ENCODE measurements at regions not wholly inside any gene's neighbourhood (a gene's known extent, or its start where the extent isn't known, plus 50 kb on each side); places are given as distances from the start of the nearest gene placed in this dataset.

- Mint-ChIP-seq H3K4me1 (no peaks in the 10 kb centered on the region), H3K9me3 (peaks cover 22% of the 10 kb centered on the region), H3K36me3 (ENCODE audit: low read depth) (peaks cover 4% of the 10 kb centered on the region; the same call in 1 of the 3 replicates), H3K27ac (no peak overlapping the region), H3K4me3 (no peak overlapping the region), H3K27me3 (ENCODE audit: insufficient read depth, low read depth, poor library complexity) (no peaks in the 10 kb centered on the region)
- TF ChIP-seq ZNF462 (CRISPR knock-in tag; IDR thresholded peaks at IDR 0.05) (no peak), JUNB (IDR thresholded peaks at IDR 0.05; ENCODE audit: unreplicated experiment) (no peak), EZH2phosphoT487 (IDR thresholded peaks at IDR 0.05; ENCODE audit: unreplicated experiment) (no peak), ZNF331 (CRISPR knock-in tag; IDR thresholded peaks at IDR 0.05; ENCODE audit: low read depth) (no peak), EZH2 (IDR thresholded peaks at IDR 0.05; ENCODE audit: low read depth, unreplicated experiment) (no peak), STAT1 (IDR thresholded peaks at IDR 0.05; ENCODE audit: unreplicated experiment) (no peak), REST (IDR thresholded peaks at IDR 0.05; ENCODE audit: unreplicated experiment) (no peak), CTCF (conservative IDR thresholded peaks at IDR 0.05; ENCODE audit: low read depth in 2 of 2) (no peak)
- no peaks in the 10 kb centered on the region for H3K27me3 ChIP-seq (ENCODE audit: insufficient read depth)
- H4K20me1 ChIP-seq (replicated peaks; ENCODE audit: insufficient read depth) = no peaks in the 10 kb centered on the region
- no peaks in the 10 kb centered on the region for H3F3A ChIP-seq (replicated peaks; ENCODE audit: low read depth)
- no peaks in the 10 kb centered on the region for H3K79me2 ChIP-seq (replicated peaks; ENCODE audit: insufficient read depth)
- H3K4me1 ChIP-seq (ENCODE audit: insufficient read depth) = no peaks in the 10 kb centered on the region
- H2AFZ ChIP-seq = no peak overlapping the region
- H3K4me3 ChIP-seq = no peak overlapping the region
- H3K27ac ChIP-seq (ENCODE audit: low read depth) = no peak overlapping the region
- ATAC-seq = no peak
- peaks cover 3% of the 10 kb centered on the region; the same call in 1 of the 2 replicates for H3K9me2 ChIP-seq (ENCODE audit: insufficient read depth)
- H3K4me2 ChIP-seq = no peak overlapping the region
- no peaks in the 10 kb centered on the region; the same call in 1 of the 2 replicates for H3K36me3 ChIP-seq (ENCODE audit: insufficient read depth)
- DNase-seq (ENCODE audit: low spot score) = no peak
Measured at GRCh38 chr18:38768504-38768903, 1202.9 kb upstream of the CELF4 start.

Measured in GM23338 (cell line).